AG09319 (cell line): ENCODE measurements at regions not wholly inside any gene's neighbourhood (a gene's known extent, or its start where the extent isn't known, plus 50 kb on each side); places are given as distances from the start of the nearest gene placed in this dataset.

ENCODE experiments used
- DNase-seq: peaks from one replicate; pipeline ENCODE4 v3.0.0-alpha.2; 2010; ENCODE audit warnings: low read depth; ENCODE audit errors: extremely low read depth
- CTCF ChIP-seq: IDR thresholded peaks from 2 replicates; pipeline ENCODE4 v1.5.1; 2011; ENCODE audit warnings: low read depth, mild to moderate bottlenecking, inconsistent platforms, low read length, moderate library complexity

GRCh38 chr2:111661286-111661940, 222.6 kb downstream of the ANAPC1 start:
- no peak for DNase-seq

GRCh38 chr2:111662039-111662770, 221.8 kb downstream of the ANAPC1 start:
- peak; percentile 41 for DNase-seq
- TF ChIP-seq CTCF: no peak

More at GRCh38 chr2:111661286-111661940, 222.6 kb downstream of the ANAPC1 start:
- no peak for TF ChIP-seq CTCF

GRCh38 chr2:111662771-111663470, 221.1 kb downstream of the ANAPC1 start:
- DNase-seq: no peak
- TF ChIP-seq CTCF: no peak

- DNase-seq: no peak
- TF ChIP-seq CTCF: peak; percentile 7
Observed at GRCh38 chr2:111663471-111664274, 220.3 kb downstream of the ANAPC1 start.

- no peak for DNase-seq
- TF ChIP-seq CTCF: no peak
Observed at GRCh38 chr2:111664275-111664850, 219.6 kb downstream of the ANAPC1 start.

GRCh38 chr2:111665011-111665410, 219.0 kb downstream of the ANAPC1 start:
- TF ChIP-seq CTCF: no peak
- DNase-seq: no peak
